Hepatocyte (in vitro differentiated cells): ENCODE measurements at regions not wholly inside any gene's neighbourhood (a gene's known extent, or its start where the extent isn't known, plus 50 kb on each side); places are given as distances from the start of the nearest gene placed in this dataset.

Experiments
- CTCF ChIP-seq: fragments of 200-600 bp; sonication (generic); IDR thresholded peaks from 2 replicates; pipeline ENCODE4 v1.5.1; 2016; ENCODE audit warnings: antibody characterized with exemption, mild to moderate bottlenecking; ENCODE audit not compliant: poor library complexity
- EZH2 ChIP-seq: fragments of 200-600 bp; sonication (generic); IDR thresholded peaks from 2 replicates; pipeline ENCODE4 v1.6.1; 2016; ENCODE audit warnings: antibody characterized with exemption, mild to moderate bottlenecking, borderline replicate concordance
- EZH2phosphoT487 ChIP-seq: fragments of 200-600 bp; sonication (generic); IDR thresholded peaks from one replicate; pipeline ENCODE4 v1.6.1; 2018; ENCODE audit warnings: antibody characterized with exemption, mild to moderate bottlenecking, low read depth, moderate library complexity; ENCODE audit not compliant: unreplicated experiment, severe bottlenecking

GRCh38 chr7:12847001-12847400, 159.6 kb downstream of the ARL4A start:
- no peak for TF ChIP-seq EZH2
- no peak for TF ChIP-seq CTCF
- no peak for TF ChIP-seq EZH2phosphoT487
